ENCODE measurements at regions not wholly inside any gene's neighbourhood (a gene's known extent, or its start where the extent isn't known, plus 50 kb on each side); places are given as distances from the start of the nearest gene placed in this dataset.

DNA sequence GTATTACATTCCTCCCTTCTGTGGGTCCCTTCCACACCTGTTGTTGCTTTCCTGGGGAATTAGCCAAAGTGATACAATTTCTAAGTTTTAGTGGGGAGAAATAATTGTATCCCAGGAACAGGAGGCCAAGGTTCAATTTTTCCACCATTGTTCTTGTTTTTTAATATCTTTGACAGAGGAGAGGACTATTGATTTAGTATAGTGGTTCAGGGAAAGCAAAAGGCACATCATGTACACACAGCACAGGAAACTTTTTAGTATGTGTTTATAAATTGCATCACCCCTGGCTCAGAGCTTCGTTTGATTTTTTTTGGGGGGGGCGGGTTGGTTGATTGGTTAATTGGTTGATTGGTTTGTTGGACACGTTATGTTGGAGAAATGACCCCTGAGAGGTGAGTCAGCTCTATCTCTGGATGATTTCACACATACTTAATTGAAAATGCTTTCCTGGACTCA is 431.6 kb downstream of the PID1 start:
- TF ChIP-seq OSR1 (CRISPR knock-in tag; IDR thresholded peaks at IDR 0.05) (no peak), SNAI2 (CRISPR knock-in tag; IDR thresholded peaks at IDR 0.05) (no peak), TOX (CRISPR knock-in tag; IDR thresholded peaks at IDR 0.05; ENCODE audit: borderline replicate concordance) (no peak), ZFP30 (CRISPR knock-in tag; IDR thresholded peaks at IDR 0.05) (no peak), ARNTL (CRISPR knock-in tag; IDR thresholded peaks at IDR 0.05; ENCODE audit: borderline replicate concordance, low read depth) (no peak), ZC3H10 (CRISPR knock-in tag; IDR thresholded peaks at IDR 0.05) (no peak), GLIS3 (CRISPR knock-in tag; IDR thresholded peaks at IDR 0.05) (no peak), ZNF70 (CRISPR knock-in tag; IDR thresholded peaks at IDR 0.05) (no peak), ZFP3 (CRISPR knock-in tag; IDR thresholded peaks at IDR 0.05) (no peak), TCF4 (CRISPR knock-in tag; IDR thresholded peaks at IDR 0.05; ENCODE audit: borderline replicate concordance) (no peak)
- TF ChIP-seq, protein P1, sequence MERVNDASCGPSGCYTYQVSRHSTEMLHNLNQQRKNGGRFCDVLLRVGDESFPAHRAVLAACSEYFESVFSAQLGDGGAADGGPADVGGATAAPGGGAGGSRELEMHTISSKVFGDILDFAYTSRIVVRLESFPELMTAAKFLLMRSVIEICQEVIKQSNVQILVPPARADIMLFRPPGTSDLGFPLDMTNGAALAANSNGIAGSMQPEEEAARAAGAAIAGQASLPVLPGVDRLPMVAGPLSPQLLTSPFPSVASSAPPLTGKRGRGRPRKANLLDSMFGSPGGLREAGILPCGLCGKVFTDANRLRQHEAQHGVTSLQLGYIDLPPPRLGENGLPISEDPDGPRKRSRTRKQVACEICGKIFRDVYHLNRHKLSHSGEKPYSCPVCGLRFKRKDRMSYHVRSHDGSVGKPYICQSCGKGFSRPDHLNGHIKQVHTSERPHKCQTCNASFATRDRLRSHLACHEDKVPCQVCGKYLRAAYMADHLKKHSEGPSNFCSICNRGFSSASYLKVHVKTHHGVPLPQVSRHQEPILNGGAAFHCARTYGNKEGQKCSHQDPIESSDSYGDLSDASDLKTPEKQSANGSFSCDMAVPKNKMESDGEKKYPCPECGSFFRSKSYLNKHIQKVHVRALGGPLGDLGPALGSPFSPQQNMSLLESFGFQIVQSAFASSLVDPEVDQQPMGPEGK (CRISPR knock-in tag; IDR thresholded peaks at IDR 0.05; ENCODE audit: borderline replicate concordance) = no peak
- TF ChIP-seq, protein P2, sequence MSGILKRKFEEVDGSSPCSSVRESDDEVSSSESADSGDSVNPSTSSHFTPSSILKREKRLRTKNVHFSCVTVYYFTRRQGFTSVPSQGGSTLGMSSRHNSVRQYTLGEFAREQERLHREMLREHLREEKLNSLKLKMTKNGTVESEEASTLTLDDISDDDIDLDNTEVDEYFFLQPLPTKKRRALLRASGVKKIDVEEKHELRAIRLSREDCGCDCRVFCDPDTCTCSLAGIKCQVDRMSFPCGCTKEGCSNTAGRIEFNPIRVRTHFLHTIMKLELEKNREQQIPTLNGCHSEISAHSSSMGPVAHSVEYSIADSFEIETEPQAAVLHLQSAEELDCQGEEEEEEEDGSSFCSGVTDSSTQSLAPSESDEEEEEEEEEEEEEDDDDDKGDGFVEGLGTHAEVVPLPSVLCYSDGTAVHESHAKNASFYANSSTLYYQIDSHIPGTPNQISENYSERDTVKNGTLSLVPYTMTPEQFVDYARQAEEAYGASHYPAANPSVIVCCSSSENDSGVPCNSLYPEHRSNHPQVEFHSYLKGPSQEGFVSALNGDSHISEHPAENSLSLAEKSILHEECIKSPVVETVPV (CRISPR knock-in tag; IDR thresholded peaks at IDR 0.05) = no peak
- TF ChIP-seq, protein P3, sequence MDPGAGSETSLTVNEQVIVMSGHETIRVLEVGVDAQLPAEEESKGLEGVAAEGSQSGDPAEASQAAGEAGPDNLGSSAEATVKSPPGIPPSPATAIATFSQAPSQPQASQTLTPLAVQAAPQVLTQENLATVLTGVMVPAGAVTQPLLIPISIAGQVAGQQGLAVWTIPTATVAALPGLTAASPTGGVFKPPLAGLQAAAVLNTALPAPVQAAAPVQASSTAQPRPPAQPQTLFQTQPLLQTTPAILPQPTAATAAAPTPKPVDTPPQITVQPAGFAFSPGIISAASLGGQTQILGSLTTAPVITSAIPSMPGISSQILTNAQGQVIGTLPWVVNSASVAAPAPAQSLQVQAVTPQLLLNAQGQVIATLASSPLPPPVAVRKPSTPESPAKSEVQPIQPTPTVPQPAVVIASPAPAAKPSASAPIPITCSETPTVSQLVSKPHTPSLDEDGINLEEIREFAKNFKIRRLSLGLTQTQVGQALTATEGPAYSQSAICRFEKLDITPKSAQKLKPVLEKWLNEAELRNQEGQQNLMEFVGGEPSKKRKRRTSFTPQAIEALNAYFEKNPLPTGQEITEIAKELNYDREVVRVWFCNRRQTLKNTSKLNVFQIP (CRISPR knock-in tag; IDR thresholded peaks at IDR 0.05; ENCODE audit: borderline replicate concordance, low read depth) = no peak
- TF ChIP-seq, protein P4, sequence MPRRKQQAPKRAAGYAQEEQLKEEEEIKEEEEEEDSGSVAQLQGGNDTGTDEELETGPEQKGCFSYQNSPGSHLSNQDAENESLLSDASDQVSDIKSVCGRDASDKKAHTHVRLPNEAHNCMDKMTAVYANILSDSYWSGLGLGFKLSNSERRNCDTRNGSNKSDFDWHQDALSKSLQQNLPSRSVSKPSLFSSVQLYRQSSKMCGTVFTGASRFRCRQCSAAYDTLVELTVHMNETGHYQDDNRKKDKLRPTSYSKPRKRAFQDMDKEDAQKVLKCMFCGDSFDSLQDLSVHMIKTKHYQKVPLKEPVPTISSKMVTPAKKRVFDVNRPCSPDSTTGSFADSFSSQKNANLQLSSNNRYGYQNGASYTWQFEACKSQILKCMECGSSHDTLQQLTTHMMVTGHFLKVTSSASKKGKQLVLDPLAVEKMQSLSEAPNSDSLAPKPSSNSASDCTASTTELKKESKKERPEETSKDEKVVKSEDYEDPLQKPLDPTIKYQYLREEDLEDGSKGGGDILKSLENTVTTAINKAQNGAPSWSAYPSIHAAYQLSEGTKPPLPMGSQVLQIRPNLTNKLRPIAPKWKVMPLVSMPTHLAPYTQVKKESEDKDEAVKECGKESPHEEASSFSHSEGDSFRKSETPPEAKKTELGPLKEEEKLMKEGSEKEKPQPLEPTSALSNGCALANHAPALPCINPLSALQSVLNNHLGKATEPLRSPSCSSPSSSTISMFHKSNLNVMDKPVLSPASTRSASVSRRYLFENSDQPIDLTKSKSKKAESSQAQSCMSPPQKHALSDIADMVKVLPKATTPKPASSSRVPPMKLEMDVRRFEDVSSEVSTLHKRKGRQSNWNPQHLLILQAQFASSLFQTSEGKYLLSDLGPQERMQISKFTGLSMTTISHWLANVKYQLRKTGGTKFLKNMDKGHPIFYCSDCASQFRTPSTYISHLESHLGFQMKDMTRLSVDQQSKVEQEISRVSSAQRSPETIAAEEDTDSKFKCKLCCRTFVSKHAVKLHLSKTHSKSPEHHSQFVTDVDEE (CRISPR knock-in tag; IDR thresholded peaks at IDR 0.05) = no peak

Data from SK-N-SH treated with all-trans-retinoic acid at 6 μM for 48 hours (cell line).